Smooth muscle cell (in vitro differentiated cells): ENCODE measurements at regions not wholly inside any gene's neighbourhood (a gene's known extent, or its start where the extent isn't known, plus 50 kb on each side); places are given as distances from the start of the nearest gene placed in this dataset.
"Not testable (repeated sequence)": the region's sequence is repeated elsewhere in the genome, so short reads cannot be mapped to it uniquely, and the experiment has no call there.

Experiments used
- DNase-seq: peaks from one replicate; lab custom pipeline; 2025; ENCODE audit not compliant: unreplicated experiment; lab: John Stamatoyannopoulos, UW
- H2AFZ ChIP-seq: fragments of 200-600 bp; sonication (generic); 2 replicates; pipeline ENCODE4 v1.6.0; 2016; ENCODE audit warnings: antibody characterized with exemption, low read depth, mild to moderate bottlenecking
- H3F3A ChIP-seq: fragments of 200-600 bp; sonication (generic); 2 replicates; pipeline ENCODE4 v1.6.0; 2017; ENCODE audit warnings: antibody characterized with exemption, low read depth
- H3K27ac ChIP-seq: fragments of 200-600 bp; sonication (generic); 2 replicates; pipeline ENCODE4 v1.5.1; 2016; ENCODE audit warnings: low read depth, mild to moderate bottlenecking
- H3K27me3 ChIP-seq: fragments of 200-600 bp; sonication (generic); 2 replicates; pipeline ENCODE4 v1.6.1; 2016; ENCODE audit warnings: low read depth, mild to moderate bottlenecking
- H3K36me3 ChIP-seq: fragments of 200-600 bp; sonication (generic); 2 replicates; pipeline ENCODE4 v1.5.1; 2016; ENCODE audit warnings: low read depth
- H3K4me1 ChIP-seq: fragments of 200-600 bp; sonication (generic); 2 replicates; pipeline ENCODE4 v1.5.1; 2016; ENCODE audit warnings: low read depth
- H3K4me2 ChIP-seq: fragments of 200-600 bp; sonication (generic); 2 replicates; pipeline ENCODE4 v1.6.0; 2016; ENCODE audit warnings: mild to moderate bottlenecking
- H3K4me3 ChIP-seq: fragments of 200-600 bp; sonication (generic); 2 replicates; pipeline ENCODE4 v1.5.1; 2016; ENCODE audit warnings: mild to moderate bottlenecking
- H3K79me2 ChIP-seq: fragments of 200-600 bp; sonication (generic); 2 replicates; pipeline ENCODE4 v1.6.0; 2016; ENCODE audit warnings: low read depth, mild to moderate bottlenecking
- H3K9ac ChIP-seq: fragments of 200-600 bp; sonication (generic); 2 replicates; pipeline ENCODE4 v1.6.0; 2016; ENCODE audit warnings: low read depth
- H3K9me3 ChIP-seq: fragments of 200-600 bp; sonication (generic); replicated peaks from 2 replicates; pipeline ENCODE4 v1.5.1; 2016; ENCODE audit warnings: low read depth
- H4K20me1 ChIP-seq: fragments of 200-600 bp; sonication (generic); 2 replicates; pipeline ENCODE4 v1.6.0; 2016; ENCODE audit warnings: low read depth
- CTCF ChIP-seq: fragments of 200-600 bp; sonication (generic); IDR thresholded peaks from 2 replicates; pipeline ENCODE4 v1.5.1; 2017; ENCODE audit warnings: borderline replicate concordance, mild to moderate bottlenecking, antibody characterized with exemption; ENCODE audit not compliant: insufficient read depth, poor library complexity, severe bottlenecking
- WGBS: methylation state at CpG from one replicate; pipeline ENCODE4 v1.1.7; 2016; ENCODE audit warnings: low lambda C conversion rate; 5-methylcytosine and 5-hydroxymethylcytosine counted together

- no peak for DNase-seq
- Histone ChIP-seq H3K4me1 (no peaks in the 10 kb centered on the region), H3K79me2 (no peaks in the 10 kb centered on the region), H3K27me3 (no peaks in the 10 kb centered on the region), H3K9me3 (peaks cover 4% of the 10 kb centered on the region), H3K9ac (no peak overlapping the region), H3K4me2 (no peak overlapping the region), H3K4me3 (no peak overlapping the region), H2AFZ (no peak overlapping the region), H3F3A (no peaks in the 10 kb centered on the region), H3K27ac (no peak overlapping the region), H4K20me1 (no peaks in the 10 kb centered on the region), H3K36me3 (no peaks in the 10 kb centered on the region)
- WGBS: 83% methylated on average over 5 of the region's 5 CpGs
- TF ChIP-seq CTCF: no peak
These were observed 181.4 kb upstream of the ETV3 start for GRCh38 chr1:157319567-157319966.

GRCh38 chr1:157317229-157317628 is 179.0 kb upstream of the ETV3 start:
- WGBS: 100% methylated on average over 2 of the region's 2 CpGs
- H2AFZ ChIP-seq, H4K20me1 ChIP-seq, H3K79me2 ChIP-seq, H3K9ac ChIP-seq, H3F3A ChIP-seq, H3K36me3 ChIP-seq, DNase-seq, H3K4me3 ChIP-seq, H3K27me3 ChIP-seq, H3K4me1 ChIP-seq, H3K4me2 ChIP-seq, H3K27ac ChIP-seq, H3K9me3 ChIP-seq: not testable (repeated sequence)

GRCh38 chr1:157315544-157315943 is 177.3 kb upstream of the ETV3 start:
- Histone ChIP-seq H3K9me3 (peaks cover 4% of the 10 kb centered on the region), H3K27me3 (no peaks in the 10 kb centered on the region), H3K36me3 (no peaks in the 10 kb centered on the region), H3K79me2 (no peaks in the 10 kb centered on the region), H3K27ac (no peak overlapping the region), H4K20me1 (no peaks in the 10 kb centered on the region), H3K4me2 (no peak overlapping the region), H3F3A (no peaks in the 10 kb centered on the region), H3K4me1 (no peaks in the 10 kb centered on the region), H3K4me3 (no peak overlapping the region), H3K9ac (no peak overlapping the region), H2AFZ (no peak overlapping the region)
- TF ChIP-seq CTCF: no peak
- WGBS: 98% methylated on average over 2 of the region's 2 CpGs
- no peak for DNase-seq

- Histone ChIP-seq H3K9ac (no peak overlapping the region), H3K36me3 (no peaks in the 10 kb centered on the region), H3K4me3 (no peak overlapping the region), H4K20me1 (no peaks in the 10 kb centered on the region), H3K4me2 (no peak overlapping the region), H3K27ac (no peak overlapping the region), H2AFZ (no peak overlapping the region), H3F3A (no peaks in the 10 kb centered on the region), H3K27me3 (no peaks in the 10 kb centered on the region), H3K9me3 (peaks cover 4% of the 10 kb centered on the region), H3K4me1 (no peaks in the 10 kb centered on the region), H3K79me2 (no peaks in the 10 kb centered on the region)
- no peak for TF ChIP-seq CTCF
- no peak for DNase-seq
- 82% methylated on average over 2 of the region's 2 CpGs for WGBS
These were observed 176.2 kb upstream of the ETV3 start for GRCh38 chr1:157314408-157314807.
